ENCODE measurements at regions not wholly inside any gene's neighbourhood (a gene's known extent, or its start where the extent isn't known, plus 50 kb on each side); places are given as distances from the start of the nearest gene placed in this dataset.
"Not testable (repeated sequence)": the region's sequence is repeated elsewhere in the genome, so short reads cannot be mapped to it uniquely, and the experiment has no call there.

DNA sequence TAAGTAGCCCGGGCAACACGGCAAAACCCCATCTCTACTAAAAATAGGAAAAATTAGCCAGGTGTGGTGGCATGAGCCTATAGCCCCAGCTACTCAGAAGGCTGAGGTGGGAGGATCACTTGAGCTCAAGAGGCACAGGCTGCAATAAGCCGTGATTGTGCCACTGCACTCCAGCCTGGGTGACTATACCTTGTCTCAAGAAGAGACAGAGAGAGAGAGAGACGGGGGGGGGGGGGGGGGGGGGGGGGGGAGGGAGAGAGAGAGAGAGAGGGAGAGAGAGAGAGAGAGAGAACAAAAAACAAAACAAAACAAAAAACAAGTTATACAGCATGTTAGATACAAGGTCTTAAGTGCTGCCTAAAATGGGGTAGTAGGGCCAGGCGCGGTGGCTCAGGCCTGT lies 77.8 kb upstream of the ZNF281 start:
- ChIA-PET CTCF (interaction anchor here (0.7 to 8.4 kb wide), 5 partner anchors 17 to 934 kb away, joined by 3 to 163 read pairs (median 4); partner anchors contain the start of gene ZNF281), POLR2A (no interaction called here)
- Histone ChIP-seq H3K36me3 (replicated peaks in 1 of 2; ENCODE audit: control extremely low read depth in 1 of 2, control insufficient read depth in 1 of 2, extremely low read depth in 1 of 2, insufficient read depth in 2 of 2, low read length in 1 of 2) (no peaks in the 10 kb centered on the region), H3K4me2 (replicated peaks; ENCODE audit: low read depth, low read length, poor library complexity, severe bottlenecking) (no peak overlapping the region), H3K9me3 (ENCODE audit: control extremely low read depth in 1 of 3, control insufficient read depth in 2 of 3, insufficient read depth in 1 of 3, low read length in 2 of 3) (no peaks in the 10 kb centered on the region), H2AFZ (ENCODE audit: insufficient read depth, low read depth, low read length, poor library complexity, severe bottlenecking) (no peak overlapping the region), H3K27ac (ENCODE audit: low read length in 2 of 2) (no peak overlapping the region), H3K4me3 (ENCODE audit: control extremely low read depth in 1 of 5, extremely low read depth in 1 of 5, insufficient read depth in 1 of 5, low read depth in 2 of 5, low read length in 4 of 5) (no peak overlapping the region), H4K20me1 (ENCODE audit: control insufficient read depth, insufficient read depth, low read length, poor library complexity, severe bottlenecking) (no peaks in the 10 kb centered on the region), H3K4me1 (ENCODE audit: control insufficient read depth in 2 of 2, insufficient read depth in 2 of 2, low read length in 2 of 2) (peaks cover 0 to 5% of the 10 kb centered on the region in 2 donors), H3K27me3 (replicated peaks in 1 of 4; ENCODE audit: control extremely low read depth in 1 of 4, control insufficient read depth in 3 of 4, insufficient read depth in 4 of 4, low read length in 3 of 4) (peaks cover 0 to 4% (median 0%) of the 10 kb centered on the region in 4 experiments), H3K9ac (ENCODE audit: low read length) (no peak overlapping the region), H3K79me2 (ENCODE audit: control insufficient read depth, insufficient read depth, low read length) (no peaks in the 10 kb centered on the region)
- no peak overlapping the region for H3K27ac Mint-ChIP-seq
- H3K9me3 Mint-ChIP-seq (ENCODE audit: insufficient read depth) = no peaks in the 10 kb centered on the region
- ATAC-seq (ENCODE audit: low read depth) (no peak), DNase-seq (no peak)
- peaks cover 14% of the 10 kb centered on the region for H3K27me3 Mint-ChIP-seq
- intact Hi-C loops (cut with micrococcal nuclease) = loop anchor here (1.0 to 10.0 kb wide), 5 partner anchors 23 to 397 kb away; no protein-coding TSS in a partner anchor
- H3K4me3 Mint-ChIP-seq = no peak overlapping the region
- TF ChIP-seq, protein P1, sequence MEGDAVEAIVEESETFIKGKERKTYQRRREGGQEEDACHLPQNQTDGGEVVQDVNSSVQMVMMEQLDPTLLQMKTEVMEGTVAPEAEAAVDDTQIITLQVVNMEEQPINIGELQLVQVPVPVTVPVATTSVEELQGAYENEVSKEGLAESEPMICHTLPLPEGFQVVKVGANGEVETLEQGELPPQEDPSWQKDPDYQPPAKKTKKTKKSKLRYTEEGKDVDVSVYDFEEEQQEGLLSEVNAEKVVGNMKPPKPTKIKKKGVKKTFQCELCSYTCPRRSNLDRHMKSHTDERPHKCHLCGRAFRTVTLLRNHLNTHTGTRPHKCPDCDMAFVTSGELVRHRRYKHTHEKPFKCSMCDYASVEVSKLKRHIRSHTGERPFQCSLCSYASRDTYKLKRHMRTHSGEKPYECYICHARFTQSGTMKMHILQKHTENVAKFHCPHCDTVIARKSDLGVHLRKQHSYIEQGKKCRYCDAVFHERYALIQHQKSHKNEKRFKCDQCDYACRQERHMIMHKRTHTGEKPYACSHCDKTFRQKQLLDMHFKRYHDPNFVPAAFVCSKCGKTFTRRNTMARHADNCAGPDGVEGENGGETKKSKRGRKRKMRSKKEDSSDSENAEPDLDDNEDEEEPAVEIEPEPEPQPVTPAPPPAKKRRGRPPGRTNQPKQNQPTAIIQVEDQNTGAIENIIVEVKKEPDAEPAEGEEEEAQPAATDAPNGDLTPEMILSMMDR (IDR thresholded peaks at IDR 0.05) = no peak
- no peak for TF ChIP-seq EZH2 (IDR thresholded peaks at IDR 0.05; ENCODE audit: borderline replicate concordance, insufficient read depth, low read depth, low read length, poor library complexity, severe bottlenecking)
- no peaks in the 10 kb centered on the region for H3K4me1 Mint-ChIP-seq
- 100% methylated on average over 2 of the region's 6 CpGs for WGBS (ENCODE audit: insufficient coverage)

DNA sequence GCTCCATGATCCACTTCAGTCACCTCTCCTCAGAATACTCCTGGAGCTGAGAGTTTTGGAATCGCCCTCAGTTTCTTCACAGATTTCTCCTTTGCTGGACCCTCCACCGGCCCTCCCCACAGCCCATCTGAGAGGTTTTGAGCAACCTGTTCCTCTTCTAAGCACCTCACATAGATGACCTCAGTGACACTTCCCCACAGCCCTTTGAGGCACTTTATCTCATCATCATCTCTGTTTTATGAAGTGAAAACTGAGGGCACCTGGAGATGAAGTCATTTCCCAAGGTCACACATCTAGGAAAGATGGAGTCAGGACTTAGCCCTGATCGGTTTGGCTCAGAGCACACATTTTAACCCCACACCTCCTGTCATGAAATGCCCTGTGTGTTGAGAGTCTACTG lies 76.8 kb upstream of the ZNF281 start:
- DNase-seq (no peak), ATAC-seq (ENCODE audit: low read depth) (no peak)
- 100% methylated on average over 1 of the region's 3 CpGs for WGBS (ENCODE audit: insufficient coverage)
- Histone ChIP-seq H3K4me2 (replicated peaks; ENCODE audit: low read depth, low read length, poor library complexity, severe bottlenecking) (no peak overlapping the region), H3K36me3 (replicated peaks in 1 of 2; ENCODE audit: control extremely low read depth in 1 of 2, control insufficient read depth in 1 of 2, extremely low read depth in 1 of 2, insufficient read depth in 2 of 2, low read length in 1 of 2) (no peaks in the 10 kb centered on the region), H3K27ac (ENCODE audit: low read length in 2 of 2) (no peak overlapping the region), H3K9me3 (ENCODE audit: control extremely low read depth in 1 of 3, control insufficient read depth in 2 of 3, insufficient read depth in 1 of 3, low read length in 2 of 3) (no peaks in the 10 kb centered on the region), H3K27me3 (replicated peaks in 1 of 4; ENCODE audit: control extremely low read depth in 1 of 4, control insufficient read depth in 3 of 4, insufficient read depth in 4 of 4, low read length in 3 of 4) (peaks cover 0 to 6% (median under 1%) of the 10 kb centered on the region in 4 experiments), H3K79me2 (ENCODE audit: control insufficient read depth, insufficient read depth, low read length) (no peaks in the 10 kb centered on the region), H4K20me1 (ENCODE audit: control insufficient read depth, insufficient read depth, low read length, poor library complexity, severe bottlenecking) (no peaks in the 10 kb centered on the region), H3K9ac (ENCODE audit: low read length) (no peak overlapping the region), H3K4me3 (ENCODE audit: control extremely low read depth in 1 of 5, extremely low read depth in 1 of 5, insufficient read depth in 1 of 5, low read depth in 2 of 5, low read length in 4 of 5) (no peak overlapping the region), H2AFZ (ENCODE audit: insufficient read depth, low read depth, low read length, poor library complexity, severe bottlenecking) (no peak overlapping the region), H3K4me1 (ENCODE audit: control insufficient read depth in 2 of 2, insufficient read depth in 2 of 2, low read length in 2 of 2) (peaks cover 0 to 5% of the 10 kb centered on the region in 2 donors)
- Mint-ChIP-seq H3K4me1 (no peaks in the 10 kb centered on the region), H3K9me3 (ENCODE audit: insufficient read depth) (no peaks in the 10 kb centered on the region), H3K27me3 (peaks cover 18% of the 10 kb centered on the region), H3K27ac (no peak overlapping the region), H3K4me3 (no peak overlapping the region)
- POLR2A ChIA-PET = interaction anchor here (0.6 kb wide), 1 partner anchor 495 kb away, joined by 8 read pairs; no protein-coding TSS in a partner anchor
- CTCF ChIA-PET = interaction anchor here (5.5 to 8.4 kb wide), 2 partner anchors 347 to 799 kb away, joined by 71 to 163 read pairs; no protein-coding TSS in a partner anchor
- TF ChIP-seq, protein P1 (IDR thresholded peaks at IDR 0.05) = no peak
- TF ChIP-seq EZH2 (IDR thresholded peaks at IDR 0.05; ENCODE audit: borderline replicate concordance, insufficient read depth, low read depth, low read length, poor library complexity, severe bottlenecking) = no peak
- intact Hi-C loops (cut with micrococcal nuclease) = loop anchor here (5.0 to 10.0 kb wide), 2 partner anchors 182 to 229 kb away; no protein-coding TSS in a partner anchor

DNA sequence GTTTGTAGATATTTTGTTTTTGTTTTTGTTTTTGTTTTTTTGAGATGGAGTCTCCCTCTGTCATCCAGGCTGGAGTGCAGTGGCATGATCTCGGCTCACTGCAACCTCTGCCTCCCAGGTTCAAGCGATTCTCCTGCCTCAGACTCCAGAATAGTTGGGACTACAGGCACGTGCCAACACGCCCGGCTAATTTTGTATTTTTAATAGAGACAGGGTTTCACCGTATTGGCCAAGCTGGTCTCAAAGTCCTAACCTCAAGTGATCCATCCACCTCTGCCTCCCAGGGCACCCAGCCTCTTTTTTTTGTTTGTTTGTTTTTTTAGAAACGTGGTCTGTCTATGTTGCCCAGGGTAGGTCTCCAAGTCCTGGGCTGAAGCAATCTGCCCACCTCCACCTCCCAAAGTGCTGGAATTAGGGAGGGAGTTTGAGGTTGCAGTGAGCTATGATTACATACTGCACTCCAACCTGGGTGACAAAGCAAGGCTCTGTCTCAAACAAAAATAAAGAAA lies 74.7 kb upstream of the ZNF281 start:
- H3K27ac Mint-ChIP-seq; H3K27me3 ChIP-seq (replicated peaks in 1 of 4; ENCODE audit: control extremely low read depth in 1 of 4, control insufficient read depth in 3 of 4, insufficient read depth in 4 of 4, low read length in 3 of 4); H3K79me2 ChIP-seq (ENCODE audit: control insufficient read depth, insufficient read depth, low read length); H3K27ac ChIP-seq (ENCODE audit: low read length in 2 of 2); H2AFZ ChIP-seq (ENCODE audit: insufficient read depth, low read depth, low read length, poor library complexity, severe bottlenecking); DNase-seq; H3K4me1 ChIP-seq (ENCODE audit: control insufficient read depth in 2 of 2, insufficient read depth in 2 of 2, low read length in 2 of 2); H3K4me3 Mint-ChIP-seq; H3K9me3 Mint-ChIP-seq (ENCODE audit: insufficient read depth); ATAC-seq (ENCODE audit: low read depth); H3K36me3 ChIP-seq (replicated peaks in 1 of 2; ENCODE audit: control extremely low read depth in 1 of 2, control insufficient read depth in 1 of 2, extremely low read depth in 1 of 2, insufficient read depth in 2 of 2, low read length in 1 of 2); H3K9me3 ChIP-seq (ENCODE audit: control extremely low read depth in 1 of 3, control insufficient read depth in 2 of 3, insufficient read depth in 1 of 3, low read length in 2 of 3); H3K4me3 ChIP-seq (ENCODE audit: control extremely low read depth in 1 of 5, extremely low read depth in 1 of 5, insufficient read depth in 1 of 5, low read depth in 2 of 5, low read length in 4 of 5); H3K4me2 ChIP-seq (replicated peaks; ENCODE audit: low read depth, low read length, poor library complexity, severe bottlenecking); H3K9ac ChIP-seq (ENCODE audit: low read length); H4K20me1 ChIP-seq (ENCODE audit: control insufficient read depth, insufficient read depth, low read length, poor library complexity, severe bottlenecking); POLR2A ChIA-PET; H3K4me1 Mint-ChIP-seq: not testable (repeated sequence)
- CTCF ChIA-PET = interaction anchor here (1.2 to 8.4 kb wide), 2 partner anchors 797 to 800 kb away, joined by 6 to 163 read pairs; no protein-coding TSS in a partner anchor
- intact Hi-C loops (cut with micrococcal nuclease) = loop anchor here (10.0 kb wide), 1 partner anchor 180 kb away; no protein-coding TSS in a partner anchor
- peaks cover 11% of the 10 kb centered on the region for H3K27me3 Mint-ChIP-seq
- 100% methylated on average over 4 of the region's 7 CpGs for WGBS (ENCODE audit: insufficient coverage)

Measured in B cell (primary cell).